ENCODE measurements at regions not wholly inside any gene's neighbourhood (a gene's known extent, or its start where the extent isn't known, plus 50 kb on each side); places are given as distances from the start of the nearest gene placed in this dataset.
"Not testable (repeated sequence)": the region's sequence is repeated elsewhere in the genome, so short reads cannot be mapped to it uniquely, and the experiment has no call there.

- not testable (repeated sequence) for H3K4me1 ChIP-seq (ENCODE audit: control insufficient read depth, insufficient read depth, low read length); H3K27me3 ChIP-seq (ENCODE audit: control insufficient read depth, insufficient read depth, low read length); DNase-seq (ENCODE audit: low read depth, low spot score); H3K27ac ChIP-seq (ENCODE audit: low read length); H3K9me3 ChIP-seq (ENCODE audit: control insufficient read depth, insufficient read depth, low read length); H3K36me3 ChIP-seq (ENCODE audit: control insufficient read depth, insufficient read depth, low read length); H3K4me3 ChIP-seq (ENCODE audit: low read length)
- WGBS (ENCODE audit: insufficient coverage, insufficient read length) = no CpG with 5 or more reads among the region's 3 CpGs
These were observed 198.2 kb upstream of the APCDD1 start for GRCh38 chr18:10256276-10256675.

DNA sequence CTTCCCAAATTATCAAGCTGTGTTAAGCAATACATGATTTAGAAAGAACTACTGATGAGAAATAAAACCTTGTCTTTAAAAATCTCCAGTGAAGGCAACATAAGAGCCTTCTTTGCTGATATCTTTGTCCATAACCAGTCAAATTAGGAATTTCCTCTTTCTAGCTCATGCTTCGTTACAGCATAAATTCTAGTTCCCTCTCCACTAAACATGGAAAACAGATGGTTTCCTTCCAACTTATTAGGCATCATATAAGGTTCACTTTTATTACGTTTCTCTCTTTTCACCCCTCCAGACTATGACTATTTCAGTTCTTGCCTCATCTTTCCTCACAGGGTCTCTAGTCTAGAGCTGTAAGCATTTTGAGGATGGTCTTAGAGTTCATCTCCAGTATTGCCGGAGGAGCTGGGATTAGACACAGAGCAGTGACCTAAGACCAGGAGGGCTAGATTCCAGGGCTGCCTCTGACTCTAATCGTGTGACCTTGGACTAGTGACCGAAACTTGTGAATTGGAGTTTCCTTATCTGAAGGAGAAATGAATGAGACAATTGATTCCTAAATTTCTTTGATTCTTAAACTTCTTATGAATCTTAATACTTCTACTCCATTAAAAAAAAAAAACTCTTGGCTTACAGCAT lies 195.5 kb upstream of the APCDD1 start:
- Histone ChIP-seq H3K27ac (ENCODE audit: low read length) (no peak overlapping the region), H3K36me3 (ENCODE audit: control insufficient read depth, insufficient read depth, low read length) (no peaks in the 10 kb centered on the region), H3K4me1 (ENCODE audit: control insufficient read depth, insufficient read depth, low read length) (no peaks in the 10 kb centered on the region), H3K27me3 (ENCODE audit: control insufficient read depth, insufficient read depth, low read length) (no peaks in the 10 kb centered on the region), H3K4me3 (ENCODE audit: low read length) (no peak overlapping the region), H3K9me3 (ENCODE audit: control insufficient read depth, insufficient read depth, low read length) (no peaks in the 10 kb centered on the region; the same call in 1 of the 2 replicates)
- DNase-seq (ENCODE audit: low read depth, low spot score) = no peak
- no CpG with 5 or more reads among the region's 5 CpGs for WGBS (ENCODE audit: insufficient coverage, insufficient read length)

DNA sequence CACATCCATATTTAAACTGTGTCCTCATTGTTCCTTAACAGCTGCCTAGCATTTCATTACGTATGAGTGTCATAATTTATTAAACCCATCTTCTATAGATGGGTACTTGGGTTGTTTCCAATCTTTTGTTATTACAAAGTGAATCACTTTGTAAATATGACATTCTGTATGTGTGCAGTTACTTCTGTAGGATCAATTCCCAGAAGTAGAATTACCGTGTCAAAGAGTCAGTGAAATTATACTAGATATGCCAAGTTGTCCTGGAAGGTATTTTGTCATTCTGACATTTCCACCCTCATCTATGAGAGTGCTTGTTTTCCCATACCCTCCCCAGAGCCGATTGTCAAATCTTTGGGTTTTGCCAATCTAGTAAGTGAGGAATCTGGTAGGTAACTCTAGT lies 194.5 kb upstream of the APCDD1 start:
- DNase-seq (ENCODE audit: low read depth, low spot score) = no peak
- H3K36me3 ChIP-seq (ENCODE audit: control insufficient read depth, insufficient read depth, low read length) = no peaks in the 10 kb centered on the region
- no peak overlapping the region for H3K4me3 ChIP-seq (ENCODE audit: low read length)
- no CpG with 5 or more reads among the region's 3 CpGs for WGBS (ENCODE audit: insufficient coverage, insufficient read length)
- no peak overlapping the region for H3K27ac ChIP-seq (ENCODE audit: low read length)
- H3K27me3 ChIP-seq (ENCODE audit: control insufficient read depth, insufficient read depth, low read length) = no peaks in the 10 kb centered on the region
- no peaks in the 10 kb centered on the region for H3K4me1 ChIP-seq (ENCODE audit: control insufficient read depth, insufficient read depth, low read length)
- no peaks in the 10 kb centered on the region; the same call in 1 of the 2 replicates for H3K9me3 ChIP-seq (ENCODE audit: control insufficient read depth, insufficient read depth, low read length)

GRCh38 chr18:10261344-10262276 lies 192.8 kb upstream of the APCDD1 start:
- H3K4me1 ChIP-seq (ENCODE audit: control insufficient read depth, insufficient read depth, low read length) = no peaks in the 10 kb centered on the region
- no peak overlapping the region for H3K27ac ChIP-seq (ENCODE audit: low read length)
- H3K36me3 ChIP-seq (ENCODE audit: control insufficient read depth, insufficient read depth, low read length) = no peaks in the 10 kb centered on the region
- H3K27me3 ChIP-seq (ENCODE audit: control insufficient read depth, insufficient read depth, low read length) = no peaks in the 10 kb centered on the region
- DNase-seq (ENCODE audit: low read depth, low spot score) = no peak
- no peaks in the 10 kb centered on the region; the same call in 1 of the 2 replicates for H3K9me3 ChIP-seq (ENCODE audit: control insufficient read depth, insufficient read depth, low read length)
- no CpG with 5 or more reads among the region's 5 CpGs for WGBS (ENCODE audit: insufficient coverage, insufficient read length)
- no peak overlapping the region for H3K4me3 ChIP-seq (ENCODE audit: low read length)

GRCh38 chr18:10262566-10262965 lies 191.9 kb upstream of the APCDD1 start:
- no peaks in the 10 kb centered on the region for H3K27me3 ChIP-seq (ENCODE audit: control insufficient read depth, insufficient read depth, low read length)
- no peaks in the 10 kb centered on the region; the same call in 1 of the 2 replicates for H3K9me3 ChIP-seq (ENCODE audit: control insufficient read depth, insufficient read depth, low read length)
- DNase-seq (ENCODE audit: low read depth, low spot score) = no peak
- no peak overlapping the region for H3K27ac ChIP-seq (ENCODE audit: low read length)
- no CpG with 5 or more reads among the region's 9 CpGs for WGBS (ENCODE audit: insufficient coverage, insufficient read length)
- no peaks in the 10 kb centered on the region for H3K4me1 ChIP-seq (ENCODE audit: control insufficient read depth, insufficient read depth, low read length)
- H3K4me3 ChIP-seq (ENCODE audit: low read length) = no peak overlapping the region
- no peaks in the 10 kb centered on the region for H3K36me3 ChIP-seq (ENCODE audit: control insufficient read depth, insufficient read depth, low read length)

- Histone ChIP-seq H3K27ac (ENCODE audit: low read length) (no peak overlapping the region), H3K9me3 (ENCODE audit: control insufficient read depth, insufficient read depth, low read length) (no peaks in the 10 kb centered on the region; the same call in 1 of the 2 replicates), H3K4me3 (ENCODE audit: low read length) (no peak overlapping the region), H3K36me3 (ENCODE audit: control insufficient read depth, insufficient read depth, low read length) (no peaks in the 10 kb centered on the region), H3K4me1 (ENCODE audit: control insufficient read depth, insufficient read depth, low read length) (no peaks in the 10 kb centered on the region), H3K27me3 (ENCODE audit: control insufficient read depth, insufficient read depth, low read length) (no peaks in the 10 kb centered on the region)
- DNase-seq (ENCODE audit: low read depth, low spot score) = no peak
- WGBS (ENCODE audit: insufficient coverage, insufficient read length) = no CpG with 5 or more reads among the region's 7 CpGs
These were observed 190.2 kb upstream of the APCDD1 start for GRCh38 chr18:10264260-10264659.

GRCh38 chr18:10265560-10266333 lies 188.7 kb upstream of the APCDD1 start:
- H3K4me1 ChIP-seq (ENCODE audit: control insufficient read depth, insufficient read depth, low read length) = no peaks in the 10 kb centered on the region
- H3K9me3 ChIP-seq (ENCODE audit: control insufficient read depth, insufficient read depth, low read length) = no peaks in the 10 kb centered on the region
- no peak for DNase-seq (ENCODE audit: low read depth, low spot score)
- no peaks in the 10 kb centered on the region for H3K27me3 ChIP-seq (ENCODE audit: control insufficient read depth, insufficient read depth, low read length)
- no peak overlapping the region for H3K27ac ChIP-seq (ENCODE audit: low read length)
- H3K36me3 ChIP-seq (ENCODE audit: control insufficient read depth, insufficient read depth, low read length) = no peaks in the 10 kb centered on the region
- WGBS (ENCODE audit: insufficient coverage, insufficient read length) = no CpG with 5 or more reads among the region's 6 CpGs
- H3K4me3 ChIP-seq (ENCODE audit: low read length) = no peak overlapping the region

- H3K4me3 ChIP-seq (ENCODE audit: low read length) = no peak overlapping the region
- H3K4me1 ChIP-seq (ENCODE audit: control insufficient read depth, insufficient read depth, low read length) = no peaks in the 10 kb centered on the region
- DNase-seq (ENCODE audit: low read depth, low spot score) = no peak
- H3K36me3 ChIP-seq (ENCODE audit: control insufficient read depth, insufficient read depth, low read length) = no peaks in the 10 kb centered on the region
- no peaks in the 10 kb centered on the region for H3K27me3 ChIP-seq (ENCODE audit: control insufficient read depth, insufficient read depth, low read length)
- no peak overlapping the region for H3K27ac ChIP-seq (ENCODE audit: low read length)
- H3K9me3 ChIP-seq (ENCODE audit: control insufficient read depth, insufficient read depth, low read length) = no peaks in the 10 kb centered on the region
- no CpG with 5 or more reads among the region's 4 CpGs for WGBS (ENCODE audit: insufficient coverage, insufficient read length)
These were observed 188.2 kb upstream of the APCDD1 start for GRCh38 chr18:10266334-10266590.

GRCh38 chr18:10269261-10269660 lies 185.2 kb upstream of the APCDD1 start:
- Histone ChIP-seq H3K9me3 (ENCODE audit: control insufficient read depth, insufficient read depth, low read length) (no peaks in the 10 kb centered on the region), H3K27me3 (ENCODE audit: control insufficient read depth, insufficient read depth, low read length) (no peaks in the 10 kb centered on the region), H3K36me3 (ENCODE audit: control insufficient read depth, insufficient read depth, low read length) (no peaks in the 10 kb centered on the region), H3K4me3 (ENCODE audit: low read length) (no peak overlapping the region), H3K27ac (ENCODE audit: low read length) (no peak overlapping the region), H3K4me1 (ENCODE audit: control insufficient read depth, insufficient read depth, low read length) (no peaks in the 10 kb centered on the region)
- no peak for DNase-seq (ENCODE audit: low read depth, low spot score)
- WGBS (ENCODE audit: insufficient coverage, insufficient read length) = no CpG with 5 or more reads among the region's 1 CpG

DNA sequence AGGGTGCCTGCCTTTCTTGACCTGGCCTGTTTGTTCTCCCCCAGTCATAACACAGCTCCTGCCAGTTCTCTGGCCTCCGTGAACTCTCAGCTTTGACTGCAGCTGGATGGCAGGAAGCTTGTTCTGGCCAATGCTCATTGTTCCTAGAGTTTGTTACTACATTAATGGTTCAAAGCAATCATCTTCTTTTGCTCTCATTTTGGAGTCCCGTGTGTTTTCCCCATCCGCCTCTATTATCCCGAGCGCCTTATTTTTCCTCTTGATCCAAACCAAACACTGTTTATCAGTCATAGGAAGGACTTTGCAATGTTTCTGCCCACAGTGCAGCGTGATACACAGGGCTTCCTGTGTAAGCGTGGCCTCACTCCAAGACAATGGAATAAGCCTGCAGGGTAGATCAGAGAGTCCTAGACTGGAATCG lies 184.3 kb upstream of the APCDD1 start:
- Histone ChIP-seq H3K4me1 (ENCODE audit: control insufficient read depth, insufficient read depth, low read length) (no peaks in the 10 kb centered on the region), H3K4me3 (ENCODE audit: low read length) (no peak overlapping the region), H3K27ac (ENCODE audit: low read length) (no peak overlapping the region), H3K27me3 (ENCODE audit: control insufficient read depth, insufficient read depth, low read length) (no peaks in the 10 kb centered on the region), H3K9me3 (ENCODE audit: control insufficient read depth, insufficient read depth, low read length) (no peaks in the 10 kb centered on the region), H3K36me3 (ENCODE audit: control insufficient read depth, insufficient read depth, low read length) (no peaks in the 10 kb centered on the region)
- DNase-seq (ENCODE audit: low read depth, low spot score) = no peak
- no CpG with 5 or more reads among the region's 8 CpGs for WGBS (ENCODE audit: insufficient coverage, insufficient read length)
